Endothelial cell of umbilical vein (primary cell): ENCODE measurements at regions not wholly inside any gene's neighbourhood (a gene's known extent, or its start where the extent isn't known, plus 50 kb on each side); places are given as distances from the start of the nearest gene placed in this dataset.

Source experiments
- BruUV-seq: library from RNA; stranded (reverse); fragments of 400-500 nt; replicated peaks from 2 replicates; lab custom pipeline; 2021; lab: Mats Ljungman, UMichigan
- CTCF ChIA-PET: fragments of 300-600, 350-600 bp; sonication (Branson Sonifier 250); formaldehyde crosslinking; loops from one replicate; lab custom pipeline; 2021; ENCODE audit warnings: antibody characterized with exemption, inconsistent platforms; lab: Charles Lee
- POLR2A ChIA-PET: fragments of 300-600, 350-600 bp; sonication (Branson Sonifier 250); formaldehyde crosslinking; loops from one replicate; lab custom pipeline; 2021; ENCODE audit warnings: antibody characterized with exemption, inconsistent platforms; lab: Charles Lee
- DNase-seq: peaks from one replicate; pipeline ENCODE4 v3.0.0-alpha.2; 2011; ENCODE audit warnings: low read depth, low spot score
- FAIRE-seq: peaks from 2 replicates; lab custom pipeline; 2011; peaks lifted over from hg19 to GRCh38; lab: Jason Lieb, UNC
- H2AFZ ChIP-seq: 2 replicates; pipeline ENCODE4 v1.6.0; 2012; ENCODE audit warnings: low read depth, low read length, control low read depth, inconsistent platforms
- H3K27ac ChIP-seq: 2 replicates; pipeline ENCODE4 v1.5.1; 2011; ENCODE audit warnings: low read depth, mild to moderate bottlenecking, control low read depth, low read length, moderate library complexity; ENCODE audit not compliant: insufficient read depth
- H3K27me3 ChIP-seq, 2 experiments: 2 replicates each; pipeline versions ENCODE4 v1.6.0 to v1.6.1; 2011; ENCODE audit warnings: low read length in 2 of 2, mixed read lengths in 1 of 2; ENCODE audit not compliant: control insufficient read depth in 2 of 2, insufficient read depth in 2 of 2
- H3K36me3 ChIP-seq, 2 experiments: 2 replicates in 1 of 2; 3 replicates in 1 of 2; pipeline ENCODE4 v1.5.1; 2011; ENCODE audit warnings: low read length in 2 of 2, mild to moderate bottlenecking in 1 of 2, moderate library complexity in 1 of 2; ENCODE audit not compliant: control insufficient read depth in 2 of 2, insufficient read depth in 2 of 2; ENCODE audit errors: extremely low read depth in 1 of 2
- H3K4me1 ChIP-seq: 3 replicates; pipeline ENCODE4 v1.5.1; 2011; ENCODE audit warnings: mild to moderate bottlenecking, low read length; ENCODE audit not compliant: control insufficient read depth, insufficient read depth; ENCODE audit errors: extremely low read depth
- H3K4me2 ChIP-seq: 2 replicates; pipeline ENCODE4 v1.6.1; 2011; ENCODE audit warnings: low read length, control low read depth, mixed read lengths; ENCODE audit not compliant: insufficient read depth
- H3K4me3 ChIP-seq, 3 experiments: fragments of 200-600 bp in 1 of 3; sonication (generic), shearing (Covaris generic) in 1 of 3; replicated peaks in 1 of 3; 2 replicates each; pipeline ENCODE4 v1.5.1; 2011 to 2016; ENCODE audit warnings: control low read depth in 3 of 3, low read length in 3 of 3, mild to moderate bottlenecking in 2 of 3, inconsistent platforms in 1 of 3, low read depth in 1 of 3, moderate library complexity in 1 of 3; ENCODE audit not compliant: insufficient read depth in 1 of 3
- H3K79me2 ChIP-seq: 2 replicates; pipeline ENCODE4 v1.6.0; 2012; ENCODE audit warnings: low read length, inconsistent platforms; ENCODE audit not compliant: control insufficient read depth, insufficient read depth
- H3K9ac ChIP-seq: replicated peaks from 2 replicates; pipeline ENCODE3; 2011; ENCODE audit warnings: low read length, control low read depth; ENCODE audit not compliant: insufficient read depth; ENCODE audit errors: extremely low read depth
- H3K9me1 ChIP-seq: replicated peaks from 3 replicates; pipeline ENCODE4 v1.6.0; 2011; ENCODE audit warnings: mild to moderate bottlenecking, low read length; ENCODE audit not compliant: control insufficient read depth, insufficient read depth; ENCODE audit errors: extremely low read depth
- H3K9me3 ChIP-seq: replicated peaks from 2 replicates; pipeline ENCODE4 v1.5.1; 2012; ENCODE audit warnings: low read length, inconsistent platforms; ENCODE audit not compliant: control insufficient read depth, insufficient read depth
- H4K20me1 ChIP-seq: replicated peaks from 2 replicates; pipeline ENCODE3; 2011; ENCODE audit warnings: mild to moderate bottlenecking, low read length; ENCODE audit not compliant: control insufficient read depth, insufficient read depth; ENCODE audit errors: extremely low read depth
- CTCF ChIP-seq, 2 donors: IDR thresholded peaks; 1 replicate in 1 of 2; 2 replicates in 1 of 2; pipeline ENCODE4 v1.5.1; 2011; ENCODE audit warnings: low read length in 2 of 2, mild to moderate bottlenecking in 2 of 2, moderate library complexity in 2 of 2, control low read depth in 1 of 2, inconsistent platforms in 1 of 2, low read depth in 1 of 2; ENCODE audit not compliant: insufficient read depth in 1 of 2; ENCODE audit errors: extremely low read depth in 1 of 2
- EZH2 ChIP-seq: IDR thresholded peaks from 2 replicates; pipeline ENCODE4 v1.6.1; 2012; ENCODE audit warnings: borderline replicate concordance, low read depth, mild to moderate bottlenecking, moderate library complexity, low read length, inconsistent platforms; ENCODE audit not compliant: severe bottlenecking
- FOS ChIP-seq: IDR thresholded peaks from 2 replicates; pipeline ENCODE4 v1.6.1; 2011; ENCODE audit warnings: mild to moderate bottlenecking, low read length, moderate library complexity, borderline replicate concordance; ENCODE audit not compliant: insufficient read depth
- GATA2 ChIP-seq: IDR thresholded peaks from 2 replicates; pipeline ENCODE4 v1.7.0; 2011; ENCODE audit warnings: low read depth, mild to moderate bottlenecking, moderate library complexity, mixed read lengths, low read length; ENCODE audit not compliant: insufficient read length, insufficient read depth
- JUN ChIP-seq: IDR thresholded peaks from 2 replicates; pipeline ENCODE4 v1.6.1; 2011; ENCODE audit warnings: borderline replicate concordance, low read depth; ENCODE audit not compliant: insufficient read length, insufficient read depth
- MAX ChIP-seq: IDR thresholded peaks from 2 replicates; pipeline ENCODE4 v1.6.1; 2011; ENCODE audit not compliant: insufficient read depth, insufficient read length
- MYC ChIP-seq: IDR thresholded peaks from one replicate; pipeline ENCODE4 v1.6.1; 2011; ENCODE audit warnings: mild to moderate bottlenecking, low read depth, low read length
- POLR2A ChIP-seq: IDR thresholded peaks from 2 replicates; pipeline ENCODE4 v1.6.1; 2012; ENCODE audit warnings: low read depth, mild to moderate bottlenecking, control low read depth, low read length
- POLR2AphosphoS5 ChIP-seq: IDR thresholded peaks from 2 replicates; pipeline ENCODE4 v1.6.1; 2012; ENCODE audit warnings: low read depth, mild to moderate bottlenecking, control low read depth, low read length, moderate library complexity; ENCODE audit not compliant: insufficient read depth
- dilution Hi-C: fragments of 300-500 bp; cut with MboI; formaldehyde crosslinking; loops from one replicate; pipeline ENCODE4 v1.15.0; 2019; ENCODE audit warnings: low sequenced_read_pairs; ENCODE audit not compliant: extremely low pct_ligation_motif_present
- intact Hi-C: fragments of 100-400 bp; cut with micrococcal nuclease; formaldehyde crosslinking; loops from one replicate; pipeline ENCODE4 v1.10.0; 2022

- Histone ChIP-seq H3K9me1 (no peaks in the 10 kb centered on the region), H3K79me2 (no peaks in the 10 kb centered on the region), H3K27ac (no peak overlapping the region), H3K4me2 (no peak overlapping the region), H3K36me3 (no peaks in the 10 kb centered on the region), H3K4me3 (no peak overlapping the region), H3K4me1 (no peaks in the 10 kb centered on the region), H3K9ac (no peak overlapping the region), H2AFZ (peak overlapping the region; percentile 90), H4K20me1 (no peaks in the 10 kb centered on the region), H3K9me3 (no peaks in the 10 kb centered on the region), H3K27me3 (no peaks in the 10 kb centered on the region)
- no TSS peak for BruUV-seq
- DNase-seq (peak; percentile 77), FAIRE-seq (peak; percentile 55)
- ChIA-PET CTCF (interaction anchor here (0.7 kb wide), 1 partner anchor 9 kb away, joined by 3 read pairs; no protein-coding TSS in a partner anchor), POLR2A (no interaction called here)
- intact Hi-C loops (no loop called here), dilution Hi-C loops (no loop called here)
- TF ChIP-seq MAX (no peak), CTCF (IDR thresholded peaks at IDR 0.05; ENCODE audit: extremely low read depth in 1 of 2, insufficient read depth in 1 of 2, low read depth in 1 of 2, low read length in 2 of 2) (no peak), POLR2AphosphoS5 (no peak), MYC (no peak)
These were observed 168.6 kb upstream of the RGMB start for GRCh38 chr5:98604721-98605425.

DNA sequence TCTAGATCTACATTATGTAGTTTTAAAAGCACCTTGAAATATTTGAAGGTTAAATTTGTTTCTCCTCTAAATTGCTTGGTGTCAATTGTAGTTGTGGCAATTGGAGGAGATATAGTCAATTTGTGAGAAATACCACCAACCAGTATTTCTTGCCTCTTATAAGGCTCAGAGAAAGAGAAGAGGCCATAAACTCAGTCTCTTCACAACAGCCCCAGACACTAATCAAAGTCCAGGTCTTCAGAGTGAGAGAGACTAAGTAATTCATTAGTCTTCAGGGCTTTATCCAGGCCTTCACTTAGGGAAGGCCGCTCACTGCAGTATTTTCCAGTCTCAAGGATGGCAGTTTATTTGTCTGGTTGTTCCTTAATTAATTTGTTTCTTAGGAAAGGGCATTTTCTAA lies 168.0 kb upstream of the RGMB start:
- H3K9me3 ChIP-seq: no peaks in the 10 kb centered on the region
- H3K27ac ChIP-seq: no peak overlapping the region
- no peaks in the 10 kb centered on the region for H3K27me3 ChIP-seq
- ChIA-PET POLR2A (no interaction called here), CTCF (no interaction called here)
- H3K9me1 ChIP-seq: no peaks in the 10 kb centered on the region
- H3K4me3 ChIP-seq: no peak overlapping the region
- H3K9ac ChIP-seq: no peak overlapping the region
- FAIRE-seq (no peak), DNase-seq (no peak)
- H3K4me2 ChIP-seq: no peak overlapping the region
- BruUV-seq: no TSS peak
- no peak overlapping the region for H2AFZ ChIP-seq
- no peak for TF ChIP-seq MYC
- no peak for TF ChIP-seq JUN
- TF ChIP-seq CTCF (IDR thresholded peaks at IDR 0.05; ENCODE audit: extremely low read depth in 1 of 2, insufficient read depth in 1 of 2, low read depth in 1 of 2, low read length in 2 of 2): no peak
- no peak for TF ChIP-seq MAX
- TF ChIP-seq FOS: no peak
- no peak for TF ChIP-seq EZH2
- TF ChIP-seq POLR2A: no peak
- no peak for TF ChIP-seq POLR2AphosphoS5
- TF ChIP-seq GATA2: no peak
- H4K20me1 ChIP-seq: no peaks in the 10 kb centered on the region
- H3K4me1 ChIP-seq: no peaks in the 10 kb centered on the region
- dilution Hi-C loops (no loop called here), intact Hi-C loops (no loop called here)
- no peaks in the 10 kb centered on the region for H3K36me3 ChIP-seq
- no peaks in the 10 kb centered on the region for H3K79me2 ChIP-seq
